ENCODE measurements at regions not wholly inside any gene's neighbourhood (a gene's known extent, or its start where the extent isn't known, plus 50 kb on each side); places are given as distances from the start of the nearest gene placed in this dataset.

- Histone ChIP-seq H3K27ac (ENCODE audit: low read depth in 1 of 2, low read length in 2 of 2) (no peak overlapping the region), H3K27me3 (ENCODE audit: control insufficient read depth in 4 of 4, insufficient read depth in 4 of 4, low read length in 3 of 4) (peaks cover 0 to 2% (median 0%) of the 10 kb centered on the region in 4 donors), H3K9ac (ENCODE audit: low read depth in 1 of 2, low read length in 2 of 2) (no peak overlapping the region), H3K36me3 (ENCODE audit: control insufficient read depth in 4 of 4, insufficient read depth in 3 of 4, low read depth in 1 of 4, low read length in 3 of 4) (no peaks in the 10 kb centered on the region), H3K9me3 (ENCODE audit: control insufficient read depth in 4 of 4, low read length in 3 of 4) (no peaks in the 10 kb centered on the region), H3K4me3 (ENCODE audit: low read depth in 1 of 3, low read length in 3 of 3) (no peak overlapping the region), H3K4me1 (ENCODE audit: control insufficient read depth in 4 of 4, insufficient read depth in 4 of 4, low read length in 3 of 4) (no peaks in the 10 kb centered on the region)
- WGBS = 76% methylated on average over 7 of the region's 7 CpGs
- TF ChIP-seq, protein P1, sequence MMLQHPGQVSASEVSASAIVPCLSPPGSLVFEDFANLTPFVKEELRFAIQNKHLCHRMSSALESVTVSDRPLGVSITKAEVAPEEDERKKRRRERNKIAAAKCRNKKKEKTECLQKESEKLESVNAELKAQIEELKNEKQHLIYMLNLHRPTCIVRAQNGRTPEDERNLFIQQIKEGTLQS (IDR thresholded peaks at IDR 0.05) = no peak
- no peak for TF ChIP-seq GABPA (IDR thresholded peaks at IDR 0.05 in 1 of 2, conservative IDR thresholded peaks at IDR 0.05 in 1 of 2)
- no peak for DNase-seq (ENCODE audit: low spot score)
Measured at GRCh38 chr5:57538341-57538955, 55.8 kb upstream of the ACTBL2 start.

DNA sequence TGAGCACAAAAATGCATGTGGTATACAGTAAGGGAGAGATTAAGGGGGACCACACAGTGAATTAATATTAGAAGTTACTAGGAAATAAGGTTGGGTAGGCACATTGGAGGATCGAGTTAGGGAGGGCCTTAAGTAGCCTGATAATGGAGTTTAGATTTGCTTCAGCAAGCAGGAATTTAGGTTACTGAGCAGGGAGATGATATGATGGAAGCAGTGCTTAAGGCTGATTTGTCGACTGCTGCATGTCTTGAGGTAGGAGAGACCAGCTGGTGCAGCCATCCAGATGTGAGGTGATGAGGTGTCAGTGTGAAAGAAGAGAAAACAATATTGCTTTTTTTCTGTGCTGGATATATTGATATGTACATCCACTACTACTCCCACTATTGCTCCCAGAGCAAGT lies 55.2 kb upstream of the ACTBL2 start:
- Histone ChIP-seq H3K4me1 (ENCODE audit: control insufficient read depth in 4 of 4, insufficient read depth in 4 of 4, low read length in 3 of 4) (no peaks in the 10 kb centered on the region), H3K36me3 (ENCODE audit: control insufficient read depth in 4 of 4, insufficient read depth in 3 of 4, low read depth in 1 of 4, low read length in 3 of 4) (no peaks in the 10 kb centered on the region), H3K9me3 (ENCODE audit: control insufficient read depth in 4 of 4, low read length in 3 of 4) (no peaks in the 10 kb centered on the region), H3K4me3 (ENCODE audit: low read depth in 1 of 3, low read length in 3 of 3) (no peak overlapping the region), H3K9ac (ENCODE audit: low read depth in 1 of 2, low read length in 2 of 2) (no peak overlapping the region), H3K27me3 (ENCODE audit: control insufficient read depth in 4 of 4, insufficient read depth in 4 of 4, low read length in 3 of 4) (peaks cover 0 to 2% (median 0%) of the 10 kb centered on the region in 4 donors), H3K27ac (ENCODE audit: low read depth in 1 of 2, low read length in 2 of 2) (no peak overlapping the region)
- TF ChIP-seq JUND (IDR thresholded peaks at IDR 0.05) = no peak
- TF ChIP-seq GABPA (IDR thresholded peaks at IDR 0.05 in 1 of 2, conservative IDR thresholded peaks at IDR 0.05 in 1 of 2) = no peak
- TF ChIP-seq, protein P1 (IDR thresholded peaks at IDR 0.05) = no peak
- no peak for TF ChIP-seq RXRA (IDR thresholded peaks at IDR 0.05)
- TF ChIP-seq, protein P2, sequence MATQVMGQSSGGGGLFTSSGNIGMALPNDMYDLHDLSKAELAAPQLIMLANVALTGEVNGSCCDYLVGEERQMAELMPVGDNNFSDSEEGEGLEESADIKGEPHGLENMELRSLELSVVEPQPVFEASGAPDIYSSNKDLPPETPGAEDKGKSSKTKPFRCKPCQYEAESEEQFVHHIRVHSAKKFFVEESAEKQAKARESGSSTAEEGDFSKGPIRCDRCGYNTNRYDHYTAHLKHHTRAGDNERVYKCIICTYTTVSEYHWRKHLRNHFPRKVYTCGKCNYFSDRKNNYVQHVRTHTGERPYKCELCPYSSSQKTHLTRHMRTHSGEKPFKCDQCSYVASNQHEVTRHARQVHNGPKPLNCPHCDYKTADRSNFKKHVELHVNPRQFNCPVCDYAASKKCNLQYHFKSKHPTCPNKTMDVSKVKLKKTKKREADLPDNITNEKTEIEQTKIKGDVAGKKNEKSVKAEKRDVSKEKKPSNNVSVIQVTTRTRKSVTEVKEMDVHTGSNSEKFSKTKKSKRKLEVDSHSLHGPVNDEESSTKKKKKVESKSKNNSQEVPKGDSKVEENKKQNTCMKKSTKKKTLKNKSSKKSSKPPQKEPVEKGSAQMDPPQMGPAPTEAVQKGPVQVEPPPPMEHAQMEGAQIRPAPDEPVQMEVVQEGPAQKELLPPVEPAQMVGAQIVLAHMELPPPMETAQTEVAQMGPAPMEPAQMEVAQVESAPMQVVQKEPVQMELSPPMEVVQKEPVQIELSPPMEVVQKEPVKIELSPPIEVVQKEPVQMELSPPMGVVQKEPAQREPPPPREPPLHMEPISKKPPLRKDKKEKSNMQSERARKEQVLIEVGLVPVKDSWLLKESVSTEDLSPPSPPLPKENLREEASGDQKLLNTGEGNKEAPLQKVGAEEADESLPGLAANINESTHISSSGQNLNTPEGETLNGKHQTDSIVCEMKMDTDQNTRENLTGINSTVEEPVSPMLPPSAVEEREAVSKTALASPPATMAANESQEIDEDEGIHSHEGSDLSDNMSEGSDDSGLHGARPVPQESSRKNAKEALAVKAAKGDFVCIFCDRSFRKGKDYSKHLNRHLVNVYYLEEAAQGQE (IDR thresholded peaks at IDR 0.05) = no peak
- TF ChIP-seq HNF4A (conservative IDR thresholded peaks at IDR 0.05) = no peak
- no peak for TF ChIP-seq SP1 (IDR thresholded peaks at IDR 0.05)
- TF ChIP-seq, protein P3, sequence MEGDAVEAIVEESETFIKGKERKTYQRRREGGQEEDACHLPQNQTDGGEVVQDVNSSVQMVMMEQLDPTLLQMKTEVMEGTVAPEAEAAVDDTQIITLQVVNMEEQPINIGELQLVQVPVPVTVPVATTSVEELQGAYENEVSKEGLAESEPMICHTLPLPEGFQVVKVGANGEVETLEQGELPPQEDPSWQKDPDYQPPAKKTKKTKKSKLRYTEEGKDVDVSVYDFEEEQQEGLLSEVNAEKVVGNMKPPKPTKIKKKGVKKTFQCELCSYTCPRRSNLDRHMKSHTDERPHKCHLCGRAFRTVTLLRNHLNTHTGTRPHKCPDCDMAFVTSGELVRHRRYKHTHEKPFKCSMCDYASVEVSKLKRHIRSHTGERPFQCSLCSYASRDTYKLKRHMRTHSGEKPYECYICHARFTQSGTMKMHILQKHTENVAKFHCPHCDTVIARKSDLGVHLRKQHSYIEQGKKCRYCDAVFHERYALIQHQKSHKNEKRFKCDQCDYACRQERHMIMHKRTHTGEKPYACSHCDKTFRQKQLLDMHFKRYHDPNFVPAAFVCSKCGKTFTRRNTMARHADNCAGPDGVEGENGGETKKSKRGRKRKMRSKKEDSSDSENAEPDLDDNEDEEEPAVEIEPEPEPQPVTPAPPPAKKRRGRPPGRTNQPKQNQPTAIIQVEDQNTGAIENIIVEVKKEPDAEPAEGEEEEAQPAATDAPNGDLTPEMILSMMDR (IDR thresholded peaks at IDR 0.05; ENCODE audit: low read depth, low read length, missing input control) = no peak
- no peak for TF ChIP-seq RAD21 (IDR thresholded peaks at IDR 0.05)
- 86% methylated on average over 2 of the region's 2 CpGs for WGBS
- no peak for DNase-seq (ENCODE audit: low spot score)

Measured in liver (tissue), 8 donors.